ENCODE measurements at regions not wholly inside any gene's neighbourhood (a gene's known extent, or its start where the extent isn't known, plus 50 kb on each side); places are given as distances from the start of the nearest gene placed in this dataset.

DNA sequence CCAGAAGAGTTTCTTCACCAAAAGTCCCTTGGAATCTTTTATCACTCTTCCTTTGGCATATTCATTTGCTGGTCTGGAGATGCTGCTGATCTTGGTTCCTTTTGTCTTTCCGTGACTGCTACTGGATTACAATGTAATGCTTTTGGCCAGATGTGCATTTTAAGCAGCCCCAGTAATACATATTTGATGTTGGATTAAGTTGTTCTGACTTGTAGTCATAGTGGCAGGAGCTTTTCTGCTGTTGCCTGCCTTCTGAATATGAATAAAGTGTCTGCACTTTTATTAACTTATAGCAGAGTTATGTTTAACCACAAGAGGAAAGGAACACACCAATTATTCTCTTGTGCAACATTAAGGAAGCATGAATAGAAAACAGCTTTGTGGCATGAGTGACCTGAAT, 360.0 kb upstream of the DDI1 start:
- H3K4me3 ChIP-seq (ENCODE audit: insufficient read depth, low read depth, low read length): no peak overlapping the region
- DNase-seq (ENCODE audit: low read depth) (no peak), FAIRE-seq (peak; percentile 9)
- H3K4me2 ChIP-seq (ENCODE audit: low read length): no peak overlapping the region
- no peaks in the 10 kb centered on the region for H3K9me3 ChIP-seq (ENCODE audit: insufficient read depth, low read depth, low read length)
- H3K4me1 ChIP-seq (ENCODE audit: insufficient read depth, low read length): no peaks in the 10 kb centered on the region
- Mint-ChIP-seq H3K27me3 (ENCODE audit: low read depth, unreplicated experiment) (no peaks in the 10 kb centered on the region), H3K36me3 (ENCODE audit: low read depth, unreplicated experiment) (no peaks in the 10 kb centered on the region), H3K4me3 (ENCODE audit: unreplicated experiment) (no peak overlapping the region), H3K27ac (ENCODE audit: unreplicated experiment) (no peak overlapping the region), H3K4me1 (ENCODE audit: low read depth, unreplicated experiment) (no peaks in the 10 kb centered on the region), H3K9me3 (ENCODE audit: unreplicated experiment) (no peaks in the 10 kb centered on the region)
- TF ChIP-seq EZH2 (IDR thresholded peaks at IDR 0.05; ENCODE audit: insufficient read depth, low read length): no peak
- TF ChIP-seq, protein P1, sequence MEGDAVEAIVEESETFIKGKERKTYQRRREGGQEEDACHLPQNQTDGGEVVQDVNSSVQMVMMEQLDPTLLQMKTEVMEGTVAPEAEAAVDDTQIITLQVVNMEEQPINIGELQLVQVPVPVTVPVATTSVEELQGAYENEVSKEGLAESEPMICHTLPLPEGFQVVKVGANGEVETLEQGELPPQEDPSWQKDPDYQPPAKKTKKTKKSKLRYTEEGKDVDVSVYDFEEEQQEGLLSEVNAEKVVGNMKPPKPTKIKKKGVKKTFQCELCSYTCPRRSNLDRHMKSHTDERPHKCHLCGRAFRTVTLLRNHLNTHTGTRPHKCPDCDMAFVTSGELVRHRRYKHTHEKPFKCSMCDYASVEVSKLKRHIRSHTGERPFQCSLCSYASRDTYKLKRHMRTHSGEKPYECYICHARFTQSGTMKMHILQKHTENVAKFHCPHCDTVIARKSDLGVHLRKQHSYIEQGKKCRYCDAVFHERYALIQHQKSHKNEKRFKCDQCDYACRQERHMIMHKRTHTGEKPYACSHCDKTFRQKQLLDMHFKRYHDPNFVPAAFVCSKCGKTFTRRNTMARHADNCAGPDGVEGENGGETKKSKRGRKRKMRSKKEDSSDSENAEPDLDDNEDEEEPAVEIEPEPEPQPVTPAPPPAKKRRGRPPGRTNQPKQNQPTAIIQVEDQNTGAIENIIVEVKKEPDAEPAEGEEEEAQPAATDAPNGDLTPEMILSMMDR (IDR thresholded peaks at IDR 0.05; ENCODE audit: insufficient read depth, low read depth, low read length): no peak
- H3K27ac ChIP-seq (ENCODE audit: low read depth, low read length): no peak overlapping the region
- H3K27me3 ChIP-seq (ENCODE audit: insufficient read depth, low read length): no peaks in the 10 kb centered on the region
- no peaks in the 10 kb centered on the region for H4K20me1 ChIP-seq (ENCODE audit: insufficient read depth, low read length)
- no peak overlapping the region for H3K9ac ChIP-seq (ENCODE audit: low read length)
- no peaks in the 10 kb centered on the region for H3K79me2 ChIP-seq (ENCODE audit: insufficient read depth, low read length)
- no peak overlapping the region for H2AFZ ChIP-seq (ENCODE audit: low read depth, low read length)
- no peaks in the 10 kb centered on the region for H3K36me3 ChIP-seq (ENCODE audit: insufficient read depth, low read length)

DNA sequence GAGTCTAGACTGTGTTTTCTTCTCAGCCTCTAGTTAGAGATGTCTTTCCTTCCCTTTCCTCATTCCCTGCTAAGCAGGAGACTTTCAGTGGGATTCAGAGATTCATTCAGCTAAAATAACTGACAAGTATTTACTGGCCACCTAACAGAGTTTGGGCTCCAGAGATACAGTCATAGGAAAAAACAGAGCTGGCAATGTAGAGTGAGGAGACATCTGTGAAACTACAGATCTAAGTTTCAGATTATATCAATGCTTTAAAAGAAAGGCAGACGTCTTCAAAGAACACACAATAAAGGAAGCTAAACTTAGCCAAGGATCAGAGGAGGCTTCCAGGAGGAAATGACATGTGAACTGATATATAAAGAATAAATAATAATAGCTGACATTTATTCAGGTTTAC, 355.6 kb upstream of the DDI1 start:
- Histone ChIP-seq H3K9ac (ENCODE audit: low read length) (no peak overlapping the region), H3K27me3 (ENCODE audit: insufficient read depth, low read length) (no peaks in the 10 kb centered on the region), H3K4me3 (ENCODE audit: insufficient read depth, low read depth, low read length) (no peak overlapping the region), H3K4me1 (ENCODE audit: insufficient read depth, low read length) (peaks cover 3% of the 10 kb centered on the region), H3K36me3 (ENCODE audit: insufficient read depth, low read length) (no peaks in the 10 kb centered on the region), H2AFZ (ENCODE audit: low read depth, low read length) (no peak overlapping the region), H3K27ac (ENCODE audit: low read depth, low read length) (no peak overlapping the region), H4K20me1 (ENCODE audit: insufficient read depth, low read length) (no peaks in the 10 kb centered on the region), H3K4me2 (ENCODE audit: low read length) (no peak overlapping the region), H3K79me2 (ENCODE audit: insufficient read depth, low read length) (no peaks in the 10 kb centered on the region), H3K9me3 (ENCODE audit: insufficient read depth, low read depth, low read length) (no peaks in the 10 kb centered on the region)
- H3K36me3 Mint-ChIP-seq (ENCODE audit: low read depth, unreplicated experiment): no peaks in the 10 kb centered on the region
- no peak for TF ChIP-seq EZH2 (IDR thresholded peaks at IDR 0.05; ENCODE audit: insufficient read depth, low read length)
- TF ChIP-seq, protein P1 (IDR thresholded peaks at IDR 0.05; ENCODE audit: insufficient read depth, low read depth, low read length): no peak
- H3K4me3 Mint-ChIP-seq (ENCODE audit: unreplicated experiment): no peak overlapping the region
- no peaks in the 10 kb centered on the region for H3K27me3 Mint-ChIP-seq (ENCODE audit: low read depth, unreplicated experiment)
- FAIRE-seq (no peak), DNase-seq (ENCODE audit: low read depth) (no peak)
- H3K4me1 Mint-ChIP-seq (ENCODE audit: low read depth, unreplicated experiment): peaks cover 6% of the 10 kb centered on the region
- no peak overlapping the region for H3K27ac Mint-ChIP-seq (ENCODE audit: unreplicated experiment)
- H3K9me3 Mint-ChIP-seq (ENCODE audit: unreplicated experiment): no peaks in the 10 kb centered on the region

DNA sequence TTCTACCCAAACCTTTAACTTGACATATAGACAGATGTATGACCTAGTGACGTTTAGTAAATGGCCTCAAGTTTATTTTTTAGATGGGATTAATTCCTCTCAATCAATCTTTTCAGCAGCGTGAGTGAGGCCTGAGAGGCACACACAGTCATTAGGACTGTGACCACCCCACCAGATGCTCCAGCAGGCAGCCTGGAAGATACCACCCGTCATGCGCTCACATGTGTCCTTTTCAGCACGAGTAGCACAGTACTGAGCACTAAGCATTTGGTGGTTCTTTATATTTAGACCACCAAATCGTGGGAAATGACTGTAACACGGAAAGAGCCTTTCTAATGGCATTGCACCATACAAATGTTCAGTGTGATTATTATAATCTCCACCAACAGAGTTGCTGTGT, 354.6 kb upstream of the DDI1 start:
- Mint-ChIP-seq H3K9me3 (ENCODE audit: unreplicated experiment) (peaks cover 5% of the 10 kb centered on the region), H3K36me3 (ENCODE audit: low read depth, unreplicated experiment) (no peaks in the 10 kb centered on the region), H3K27ac (ENCODE audit: unreplicated experiment) (no peak overlapping the region), H3K4me1 (ENCODE audit: low read depth, unreplicated experiment) (peaks cover 6% of the 10 kb centered on the region), H3K27me3 (ENCODE audit: low read depth, unreplicated experiment) (no peaks in the 10 kb centered on the region), H3K4me3 (ENCODE audit: unreplicated experiment) (no peak overlapping the region)
- Histone ChIP-seq H3K4me1 (ENCODE audit: insufficient read depth, low read length) (peaks cover 3% of the 10 kb centered on the region), H3K4me2 (ENCODE audit: low read length) (peak overlapping the region; percentile 33), H3K4me3 (ENCODE audit: insufficient read depth, low read depth, low read length) (no peak overlapping the region), H4K20me1 (ENCODE audit: insufficient read depth, low read length) (no peaks in the 10 kb centered on the region), H3K9ac (ENCODE audit: low read length) (no peak overlapping the region), H2AFZ (ENCODE audit: low read depth, low read length) (peak overlapping the region; percentile 18), H3K9me3 (ENCODE audit: insufficient read depth, low read depth, low read length) (no peaks in the 10 kb centered on the region), H3K27ac (ENCODE audit: low read depth, low read length) (no peak overlapping the region), H3K36me3 (ENCODE audit: insufficient read depth, low read length) (no peaks in the 10 kb centered on the region), H3K27me3 (ENCODE audit: insufficient read depth, low read length) (no peaks in the 10 kb centered on the region), H3K79me2 (ENCODE audit: insufficient read depth, low read length) (no peaks in the 10 kb centered on the region)
- DNase-seq (ENCODE audit: low read depth) (no peak), FAIRE-seq (no peak)
- TF ChIP-seq, protein P1 (IDR thresholded peaks at IDR 0.05; ENCODE audit: insufficient read depth, low read depth, low read length): no peak
